ENCODE measurements at regions not wholly inside any gene's neighbourhood (a gene's known extent, or its start where the extent isn't known, plus 50 kb on each side); places are given as distances from the start of the nearest gene placed in this dataset.

- DNase-seq (ENCODE audit: low spot score) = no peak
These were observed 390.5 kb downstream of the PLPP3 start for GRCh38 chr1:56188855-56189254.

DNA sequence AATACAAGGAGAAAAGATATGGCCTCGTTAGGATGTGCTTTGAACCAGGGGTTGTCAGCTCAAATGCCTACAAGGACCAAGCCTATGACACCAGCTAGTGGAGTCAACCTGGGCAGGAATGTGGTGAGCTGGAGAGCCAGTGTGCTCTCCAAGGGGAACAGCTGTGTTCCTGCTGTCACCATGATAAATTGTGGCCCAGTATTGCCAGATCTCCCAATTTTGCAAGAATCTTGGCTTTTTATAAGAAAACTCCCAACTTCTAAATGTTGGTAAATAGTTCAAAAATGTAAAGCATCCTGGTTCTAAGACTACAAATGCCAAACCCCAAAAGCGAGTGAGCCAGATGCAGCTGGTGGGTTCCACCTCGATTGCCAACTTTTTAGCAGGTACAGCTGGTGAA is 391.1 kb downstream of the PLPP3 start:
- peak; percentile 37 for DNase-seq (ENCODE audit: low spot score)

- DNase-seq (ENCODE audit: low spot score) = no peak
These were observed 392.0 kb downstream of the PLPP3 start for GRCh38 chr1:56187405-56187804.

GRCh38 chr1:56185493-56185892 is 393.9 kb downstream of the PLPP3 start:
- no peak for DNase-seq (ENCODE audit: low spot score)

GRCh38 chr1:56183151-56183550 is 396.2 kb downstream of the PLPP3 start:
- DNase-seq (ENCODE audit: low spot score) = no peak

- no peak for DNase-seq (ENCODE audit: low spot score)
These were observed 398.7 kb downstream of the PLPP3 start for GRCh38 chr1:56180520-56181190.

GRCh38 chr1:56179543-56179942 is 399.8 kb downstream of the PLPP3 start:
- DNase-seq (ENCODE audit: low spot score) = no peak

DNA sequence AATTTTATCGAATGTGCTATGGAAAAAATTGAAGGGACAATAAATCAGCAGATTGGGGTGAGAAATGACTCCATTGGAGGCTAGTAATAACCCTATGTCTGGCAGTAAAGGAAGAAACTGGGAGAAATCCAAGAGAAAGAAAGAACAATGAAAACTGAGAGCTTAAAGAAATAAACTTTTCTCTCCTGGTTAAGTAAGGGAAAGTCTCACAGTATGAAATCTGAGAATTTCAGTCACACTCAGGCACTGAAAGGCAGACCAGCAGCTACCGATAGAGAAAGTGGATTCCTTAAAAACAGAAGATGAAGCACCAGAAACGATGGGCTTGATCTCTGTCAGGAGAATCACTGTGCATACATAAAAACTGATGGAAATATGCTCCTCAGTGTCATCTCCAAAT is 404.2 kb downstream of the PLPP3 start:
- no peak for DNase-seq (ENCODE audit: low spot score)

DNA sequence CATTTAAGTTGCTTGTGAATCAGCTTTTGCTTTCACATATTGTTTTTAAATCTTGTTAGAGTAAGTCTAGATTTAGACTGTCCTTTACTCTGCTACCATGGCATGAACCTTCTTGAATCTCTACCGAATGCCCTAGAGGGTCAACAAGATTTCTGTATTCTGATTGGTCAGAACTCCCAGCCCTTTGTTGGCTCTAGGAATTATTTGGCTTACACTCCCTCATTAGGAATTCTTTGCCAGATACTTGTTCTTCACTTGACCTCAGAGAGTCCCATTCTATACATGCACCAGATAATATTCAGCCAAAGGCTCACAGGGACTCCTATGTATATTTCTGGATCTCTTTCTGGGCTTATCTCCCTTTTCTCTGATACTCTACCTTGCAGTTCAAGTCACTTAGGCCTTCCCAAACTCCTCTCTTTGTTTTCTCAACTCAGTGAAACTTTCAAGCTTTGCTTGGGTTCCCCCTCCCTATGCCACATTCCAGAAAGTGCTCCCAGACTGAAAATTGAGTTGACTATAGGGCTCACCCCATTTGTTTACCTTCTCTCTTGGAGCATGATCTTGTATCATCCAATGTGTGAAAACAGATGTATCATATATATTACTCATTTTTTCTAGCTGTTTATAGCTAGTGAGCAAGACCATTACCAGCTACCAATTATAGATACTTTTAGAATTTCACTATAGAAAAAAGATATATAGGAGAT is 405.0 kb downstream of the PLPP3 start:
- DNase-seq (ENCODE audit: low spot score) = no peak

- DNase-seq (ENCODE audit: low spot score) = no peak
These were observed 405.6 kb downstream of the PLPP3 start for GRCh38 chr1:56173736-56174135.

GRCh38 chr1:56171670-56172069 is 407.7 kb downstream of the PLPP3 start:
- DNase-seq (ENCODE audit: low spot score) = no peak

DNA sequence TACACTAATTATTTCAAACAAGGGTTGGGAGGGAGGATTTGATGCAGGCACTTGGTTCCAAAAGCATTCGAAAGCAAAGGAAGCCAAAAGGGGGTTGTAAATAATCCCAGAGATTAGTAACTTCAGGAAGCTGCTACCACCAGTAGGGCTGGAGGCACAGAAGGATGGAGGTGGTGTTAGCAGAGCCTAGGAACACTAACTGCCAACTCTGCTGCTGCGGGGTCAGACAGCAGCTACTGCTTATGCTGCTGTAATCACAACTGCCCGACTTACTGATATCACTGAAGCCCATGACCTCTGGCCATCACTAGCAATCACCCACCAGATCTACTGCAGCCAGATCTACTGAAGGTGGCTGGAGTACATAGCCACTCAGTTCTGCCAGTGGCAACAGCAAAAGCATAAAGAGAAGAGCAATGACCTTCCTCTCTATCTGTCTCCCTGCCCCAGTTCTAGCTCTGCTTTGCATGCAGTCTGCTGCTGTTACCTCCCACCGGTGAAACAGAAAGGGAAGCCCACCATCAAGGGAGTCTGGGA is 408.5 kb downstream of the PLPP3 start:
- no peak for DNase-seq (ENCODE audit: low spot score)

GRCh38 chr1:56169856-56170255 is 409.5 kb downstream of the PLPP3 start:
- peak; percentile 17 for DNase-seq (ENCODE audit: low spot score)

- no peak for DNase-seq (ENCODE audit: low spot score)
These were observed 411.2 kb downstream of the PLPP3 start for GRCh38 chr1:56168176-56168575.

DNA sequence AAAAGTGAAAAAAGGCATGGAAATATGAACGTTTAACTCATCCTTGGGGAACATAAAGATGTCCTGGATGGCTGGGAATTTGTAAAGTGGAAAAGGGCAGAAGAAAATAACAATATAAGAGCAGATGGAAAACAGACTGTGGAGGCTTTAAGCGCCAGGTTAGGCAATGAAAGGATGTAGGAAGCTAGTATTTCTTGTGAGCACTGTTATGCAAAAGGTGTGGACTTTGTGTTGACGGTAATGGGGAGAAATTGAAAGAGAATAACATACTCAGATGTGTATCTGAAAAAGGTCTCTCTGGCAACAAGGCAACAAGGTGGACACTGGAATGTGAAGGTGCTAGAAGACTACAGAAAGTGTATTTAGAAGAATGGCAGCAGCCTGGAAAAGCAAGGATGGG is 411.8 kb downstream of the PLPP3 start:
- DNase-seq (ENCODE audit: low spot score) = no peak

- no peak for DNase-seq (ENCODE audit: low spot score)
These were observed 418.5 kb downstream of the PLPP3 start for GRCh38 chr1:56160773-56161315.

GRCh38 chr1:56156971-56157876 is 422.1 kb downstream of the PLPP3 start:
- DNase-seq (ENCODE audit: low spot score) = no peak

DNA sequence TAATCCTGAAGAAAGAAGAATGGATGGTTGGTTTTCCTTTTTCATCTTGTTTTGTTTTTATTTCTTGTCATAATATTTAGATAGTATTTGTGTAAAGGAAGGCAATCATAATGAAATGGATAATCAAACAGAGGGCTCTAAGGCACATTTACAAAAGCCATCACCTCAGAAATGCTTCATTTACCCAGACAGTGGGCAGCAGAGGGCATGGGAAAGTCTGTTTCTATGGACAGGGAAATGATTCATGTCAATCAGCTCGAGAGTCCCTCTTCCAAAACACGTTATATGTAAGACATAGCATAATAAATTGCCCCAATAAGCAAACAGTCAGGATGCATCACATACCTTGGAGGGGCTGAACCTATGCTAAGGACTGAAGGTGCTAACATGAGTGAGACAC is 426.1 kb downstream of the PLPP3 start:
- no peak for DNase-seq (ENCODE audit: low spot score)

GRCh38 chr1:56152635-56153034 is 426.7 kb downstream of the PLPP3 start:
- DNase-seq (ENCODE audit: low spot score) = no peak

GRCh38 chr1:56151402-56151801 is 428.0 kb downstream of the PLPP3 start:
- DNase-seq (ENCODE audit: low spot score) = no peak

DNA sequence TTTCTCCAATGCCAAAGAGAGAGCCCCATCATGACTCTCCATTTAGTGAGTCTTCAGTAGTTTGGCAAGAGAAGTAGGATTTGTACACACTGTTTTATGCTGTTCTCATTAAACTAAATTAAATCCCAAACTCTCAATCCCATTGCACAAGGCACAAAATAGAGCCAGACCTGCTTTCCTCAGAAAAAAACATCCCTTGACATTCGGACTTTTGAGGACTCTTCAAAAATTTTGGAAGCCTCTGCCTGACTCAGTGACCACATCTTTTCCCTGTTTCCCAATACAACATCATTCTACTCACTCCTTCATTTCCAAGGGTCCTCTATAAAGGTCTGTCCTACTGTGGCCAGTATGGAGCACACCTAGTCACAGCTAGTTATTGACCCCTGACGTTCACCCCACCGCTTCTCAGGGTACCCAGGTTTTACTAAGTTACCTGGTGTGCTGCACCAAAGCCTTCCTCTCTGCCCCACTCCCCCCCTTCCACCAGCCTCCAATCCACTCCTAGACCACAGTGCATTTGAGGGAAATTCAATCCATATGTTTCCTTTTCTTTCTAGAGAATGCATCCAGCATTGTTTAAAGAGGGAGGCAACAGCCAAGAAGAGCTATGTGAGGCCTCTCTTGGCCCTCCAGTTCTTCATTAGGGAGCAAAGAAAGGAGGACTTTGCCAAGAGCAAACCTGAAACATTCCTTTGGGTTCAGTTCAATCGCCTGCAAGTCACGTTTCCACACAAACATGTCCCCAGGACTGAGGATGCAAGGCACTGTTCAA is 428.7 kb downstream of the PLPP3 start:
- DNase-seq (ENCODE audit: low spot score) = no peak
